Karpas-422 (cell line): ENCODE measurements at regions not wholly inside any gene's neighbourhood (a gene's known extent, or its start where the extent isn't known, plus 50 kb on each side); places are given as distances from the start of the nearest gene placed in this dataset.

Experiments
- DNase-seq: peaks from one replicate; pipeline ENCODE4 v3.0.0-alpha.2; 2015
- H2AFZ ChIP-seq: fragments of 200-600 bp; sonication (generic); 2 replicates; pipeline ENCODE4 v1.6.1; 2014; ENCODE audit warnings: antibody characterized with exemption, low read length, mixed read lengths
- H3K27ac ChIP-seq: fragments of 200-600 bp; sonication (generic); 2 replicates; pipeline ENCODE4 v1.5.1; 2014; ENCODE audit warnings: mild to moderate bottlenecking, low read length, moderate library complexity
- H3K27me3 ChIP-seq: fragments of 200-600 bp; sonication (generic); 2 replicates; pipeline ENCODE4 v1.6.1; 2014; ENCODE audit warnings: low read length, mixed read lengths
- H3K36me3 ChIP-seq: fragments of 200-600 bp; sonication (generic); 2 replicates; pipeline ENCODE4 v1.6.1; 2014; ENCODE audit warnings: low read length, mixed read lengths; ENCODE audit not compliant: insufficient read depth
- H3K4me1 ChIP-seq: fragments of 200-600 bp; sonication (generic); 2 replicates; pipeline ENCODE4 v1.6.1; 2014; ENCODE audit warnings: mild to moderate bottlenecking, low read length, mixed read lengths
- H3K4me2 ChIP-seq: fragments of 200-600 bp; sonication (generic); 2 replicates; pipeline ENCODE4 v1.6.1; 2014; ENCODE audit warnings: low read length, low read depth, mild to moderate bottlenecking; ENCODE audit not compliant: poor library complexity, severe bottlenecking
- H3K4me3 ChIP-seq: fragments of 200-600 bp; sonication (generic); 2 replicates; pipeline ENCODE4 v1.5.1; 2014; ENCODE audit warnings: mild to moderate bottlenecking, antibody characterized with exemption, low read length, mixed read lengths
- H3K79me2 ChIP-seq: fragments of 200-600 bp; sonication (generic); 2 replicates; pipeline ENCODE4 v1.6.1; 2014; ENCODE audit warnings: mild to moderate bottlenecking, low read length, mixed read lengths
- H3K9ac ChIP-seq: fragments of 200-600 bp; sonication (generic); 2 replicates; pipeline ENCODE4 v1.6.0; 2014; ENCODE audit warnings: low read length
- H3K9me2 ChIP-seq: fragments of 200-600 bp; sonication (generic), shearing (Covaris generic); replicated peaks from 2 replicates; pipeline ENCODE4 v1.6.0; 2014; ENCODE audit warnings: mild to moderate bottlenecking, low read length, moderate library complexity; ENCODE audit not compliant: insufficient read depth
- H3K9me3 ChIP-seq: fragments of 300-700, 200-600 bp; sonication (generic); 2 replicates; pipeline ENCODE4 v1.6.1; 2014; ENCODE audit warnings: low read length, mixed read lengths
- H4K20me1 ChIP-seq: fragments of 200-600 bp; sonication (generic); 2 replicates; pipeline ENCODE4 v1.6.1; 2014; ENCODE audit warnings: mild to moderate bottlenecking, antibody characterized with exemption, low read length, low read depth; ENCODE audit not compliant: insufficient read depth

- Histone ChIP-seq H2AFZ (no peak overlapping the region), H3K9me3 (no peaks in the 10 kb centered on the region), H3K79me2 (no peaks in the 10 kb centered on the region), H3K36me3 (no peaks in the 10 kb centered on the region), H3K9ac (no peak overlapping the region), H3K4me1 (no peaks in the 10 kb centered on the region), H3K4me2 (no peak overlapping the region), H3K9me2 (no peaks in the 10 kb centered on the region), H3K27ac (no peak overlapping the region), H4K20me1 (no peaks in the 10 kb centered on the region), H3K4me3 (no peak overlapping the region), H3K27me3 (no peaks in the 10 kb centered on the region)
- no peak for DNase-seq
These were observed 107.0 kb downstream of the CPZ start for GRCh38 chr4:8699479-8700145.

- Histone ChIP-seq H3K9me2 (no peaks in the 10 kb centered on the region), H3K27ac (no peak overlapping the region), H3K27me3 (no peaks in the 10 kb centered on the region), H2AFZ (no peak overlapping the region), H3K4me1 (no peaks in the 10 kb centered on the region), H3K36me3 (no peaks in the 10 kb centered on the region), H3K9me3 (no peaks in the 10 kb centered on the region), H3K4me3 (no peak overlapping the region), H3K9ac (no peak overlapping the region), H3K79me2 (no peaks in the 10 kb centered on the region), H3K4me2 (no peak overlapping the region), H4K20me1 (no peaks in the 10 kb centered on the region)
- DNase-seq = no peak
These were observed 106.5 kb downstream of the CPZ start for GRCh38 chr4:8699063-8699385.

- no peaks in the 10 kb centered on the region for H3K79me2 ChIP-seq
- H3K9me3 ChIP-seq = no peaks in the 10 kb centered on the region
- DNase-seq = no peak
- H3K9ac ChIP-seq = no peak overlapping the region
- no peak overlapping the region for H3K27ac ChIP-seq
- no peaks in the 10 kb centered on the region for H4K20me1 ChIP-seq
- no peaks in the 10 kb centered on the region for H3K4me1 ChIP-seq
- no peak overlapping the region for H3K4me3 ChIP-seq
- no peak overlapping the region for H2AFZ ChIP-seq
- no peak overlapping the region for H3K4me2 ChIP-seq
- no peaks in the 10 kb centered on the region for H3K9me2 ChIP-seq
- H3K27me3 ChIP-seq = no peaks in the 10 kb centered on the region
- H3K36me3 ChIP-seq = no peaks in the 10 kb centered on the region
These were observed 105.9 kb downstream of the CPZ start for GRCh38 chr4:8698341-8699062.

- H3K4me3 ChIP-seq = no peak overlapping the region
- H3K9me3 ChIP-seq = no peaks in the 10 kb centered on the region
- H3K27ac ChIP-seq = no peak overlapping the region
- DNase-seq = no peak
- H4K20me1 ChIP-seq = no peaks in the 10 kb centered on the region
- H3K4me1 ChIP-seq = no peaks in the 10 kb centered on the region
- H3K27me3 ChIP-seq = no peaks in the 10 kb centered on the region
- no peak overlapping the region for H3K4me2 ChIP-seq
- H3K79me2 ChIP-seq = no peaks in the 10 kb centered on the region
- no peaks in the 10 kb centered on the region for H3K36me3 ChIP-seq
- no peak overlapping the region for H3K9ac ChIP-seq
- H3K9me2 ChIP-seq = no peaks in the 10 kb centered on the region
- no peak overlapping the region for H2AFZ ChIP-seq
These were observed 105.3 kb downstream of the CPZ start for GRCh38 chr4:8697826-8698225.

- no peak overlapping the region for H3K4me3 ChIP-seq
- H3K4me2 ChIP-seq = no peak overlapping the region
- DNase-seq = no peak
- H3K4me1 ChIP-seq = no peaks in the 10 kb centered on the region
- H3K27ac ChIP-seq = no peak overlapping the region
- no peaks in the 10 kb centered on the region for H3K36me3 ChIP-seq
- no peaks in the 10 kb centered on the region for H3K9me2 ChIP-seq
- H4K20me1 ChIP-seq = no peaks in the 10 kb centered on the region
- H3K9ac ChIP-seq = no peak overlapping the region
- H3K27me3 ChIP-seq = no peaks in the 10 kb centered on the region
- no peaks in the 10 kb centered on the region for H3K9me3 ChIP-seq
- no peaks in the 10 kb centered on the region for H3K79me2 ChIP-seq
- H2AFZ ChIP-seq = no peak overlapping the region
These were observed 104.0 kb downstream of the CPZ start for GRCh38 chr4:8696369-8697127.

GRCh38 chr4:8695237-8696219 lies 103.0 kb downstream of the CPZ start:
- DNase-seq = no peak
- Histone ChIP-seq H3K9me2 (no peaks in the 10 kb centered on the region), H3K27ac (no peak overlapping the region), H3K9me3 (no peaks in the 10 kb centered on the region), H2AFZ (no peak overlapping the region), H3K36me3 (no peaks in the 10 kb centered on the region), H3K27me3 (no peaks in the 10 kb centered on the region), H4K20me1 (no peaks in the 10 kb centered on the region), H3K4me3 (no peak overlapping the region), H3K9ac (no peak overlapping the region), H3K79me2 (no peaks in the 10 kb centered on the region), H3K4me1 (no peaks in the 10 kb centered on the region), H3K4me2 (no peak overlapping the region)

GRCh38 chr4:8694651-8695151 lies 102.1 kb downstream of the CPZ start:
- Histone ChIP-seq H3K4me3 (no peak overlapping the region), H3K4me2 (no peak overlapping the region), H2AFZ (no peak overlapping the region), H3K9me2 (no peaks in the 10 kb centered on the region), H3K9ac (no peak overlapping the region), H3K9me3 (no peaks in the 10 kb centered on the region), H3K27me3 (no peaks in the 10 kb centered on the region), H3K4me1 (no peaks in the 10 kb centered on the region), H3K27ac (no peak overlapping the region), H3K79me2 (no peaks in the 10 kb centered on the region), H4K20me1 (no peaks in the 10 kb centered on the region), H3K36me3 (no peaks in the 10 kb centered on the region)
- DNase-seq = no peak
